CD4-positive, alpha-beta memory T cell (primary cell): ENCODE measurements at regions not wholly inside any gene's neighbourhood (a gene's known extent, or its start where the extent isn't known, plus 50 kb on each side); places are given as distances from the start of the nearest gene placed in this dataset.
"Not testable (repeated sequence)": the region's sequence is repeated elsewhere in the genome, so short reads cannot be mapped to it uniquely, and the experiment has no call there.

Experiments used
- CTCF ChIA-PET: fragments of 350-600 bp; sonication (Branson Sonifier 250); formaldehyde crosslinking; loops from one replicate; lab custom pipeline; 2021; ENCODE audit warnings: inconsistent platforms; ENCODE audit not compliant: partially characterized antibody; lab: Charles Lee
- POLR2A ChIA-PET: fragments of 350-600 bp; sonication (Branson Sonifier 250); formaldehyde crosslinking; loops from one replicate; lab custom pipeline; 2021; ENCODE audit not compliant: partially characterized antibody; lab: Charles Lee
- DNase-seq, 5 donors: peaks; one replicate each; pipeline versions ENCODE4 v3.0.0 to v3.0.0-alpha.2; 2020 to 2022; ENCODE audit warnings: mixed read lengths in 1 of 5
- H3K27ac ChIP-seq: one replicate; pipeline ENCODE4 v1.7.0; 2013; ENCODE audit warnings: low read depth, low read length
- H3K27me3 ChIP-seq: 2 replicates; pipeline ENCODE4 v1.7.0; 2013; ENCODE audit warnings: mild to moderate bottlenecking, low read length, moderate library complexity; ENCODE audit not compliant: insufficient read depth
- H3K36me3 ChIP-seq: 2 replicates; pipeline ENCODE4 v1.7.0; 2013; ENCODE audit warnings: mild to moderate bottlenecking, low read length, moderate library complexity; ENCODE audit not compliant: insufficient read depth
- H3K4me1 ChIP-seq: 2 replicates; pipeline ENCODE4 v1.7.0; 2013; ENCODE audit warnings: mild to moderate bottlenecking, low read length, moderate library complexity; ENCODE audit not compliant: insufficient read depth
- H3K4me3 ChIP-seq, 2 donors: one replicate each; pipeline ENCODE4 v1.7.0; 2013; ENCODE audit warnings: low read length in 2 of 2, mild to moderate bottlenecking in 1 of 2
- H3K9me3 ChIP-seq, 2 donors: one replicate each; pipeline ENCODE4 v1.7.0; 2013; ENCODE audit warnings: low read length in 2 of 2, control low read depth in 1 of 2; ENCODE audit not compliant: control insufficient read depth in 1 of 2
- H3K27ac Mint-ChIP-seq, 7 donors: one replicate each; pipeline ENCODE4 v1.8.0; 2020 to 2021; ENCODE audit warnings: mixed read lengths in 7 of 7, mild to moderate bottlenecking in 6 of 7, inconsistent platforms in 3 of 7, moderate library complexity in 3 of 7
- H3K27me3 Mint-ChIP-seq, 2 donors: one replicate each; pipeline ENCODE4 v1.8.0; 2020 to 2021; ENCODE audit warnings: mixed read lengths in 2 of 2
- H3K36me3 Mint-ChIP-seq, 2 donors: one replicate each; pipeline ENCODE4 v1.8.0; 2020 to 2021; ENCODE audit warnings: mixed read lengths in 2 of 2, inconsistent platforms in 1 of 2, mild to moderate bottlenecking in 1 of 2
- H3K4me1 Mint-ChIP-seq, 4 donors: one replicate each; pipeline ENCODE4 v1.8.0; 2020 to 2021; ENCODE audit warnings: mixed read lengths in 4 of 4, mild to moderate bottlenecking in 1 of 4
- H3K4me3 Mint-ChIP-seq, 8 donors: one replicate each; pipeline ENCODE4 v1.8.0; 2020 to 2021; ENCODE audit warnings: mixed read lengths in 8 of 8, mild to moderate bottlenecking in 7 of 8, moderate library complexity in 6 of 8, inconsistent platforms in 3 of 8
- H3K9me3 Mint-ChIP-seq, 8 donors: one replicate each; pipeline ENCODE4 v1.8.0; 2020 to 2021; ENCODE audit warnings: mixed read lengths in 8 of 8, mild to moderate bottlenecking in 5 of 8, inconsistent platforms in 3 of 8, moderate library complexity in 1 of 8
- intact Hi-C: fragments of 100-400 bp; cut with micrococcal nuclease; formaldehyde crosslinking; loops from one replicate; pipeline ENCODE4 v1.15.1; 2023

DNA sequence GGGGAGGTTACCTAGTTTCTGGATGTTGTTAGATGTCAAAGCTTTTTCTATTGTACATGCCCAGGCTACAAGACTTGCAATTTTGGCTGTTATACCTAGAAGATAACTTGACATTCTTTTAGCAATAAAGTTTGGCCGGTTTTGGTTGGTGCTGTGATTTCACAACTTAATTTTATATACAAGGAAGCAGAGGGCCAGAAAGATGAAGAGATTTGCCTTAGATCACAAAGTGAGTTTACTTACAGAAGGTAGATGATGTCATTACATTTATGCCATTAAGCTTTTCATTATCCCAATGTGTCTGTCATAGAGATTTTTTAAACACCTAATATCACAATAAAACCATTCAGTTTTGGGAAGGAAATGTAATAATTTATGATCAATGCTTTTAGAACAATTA lies 698.7 kb upstream of the ANO3 start:
- Histone ChIP-seq H3K9me3 (peaks cover 0 to 4% of the 10 kb centered on the region in 2 donors), H3K4me3 (no peak overlapping the region), H3K27ac (no peak overlapping the region), H3K36me3 (no peaks in the 10 kb centered on the region), H3K27me3 (no peaks in the 10 kb centered on the region), H3K4me1 (no peaks in the 10 kb centered on the region)
- ChIA-PET CTCF (no interaction called here), POLR2A (no interaction called here)
- no peak for DNase-seq
- Mint-ChIP-seq H3K9me3 (peaks cover 0 to 18% (median 6%) of the 10 kb centered on the region in 8 donors), H3K4me1 (no peaks in the 10 kb centered on the region), H3K27ac (no peak overlapping the region), H3K27me3 (no peaks in the 10 kb centered on the region), H3K4me3 (no peak overlapping the region), H3K36me3 (no peaks in the 10 kb centered on the region)
- intact Hi-C loops, result no loop called here

DNA sequence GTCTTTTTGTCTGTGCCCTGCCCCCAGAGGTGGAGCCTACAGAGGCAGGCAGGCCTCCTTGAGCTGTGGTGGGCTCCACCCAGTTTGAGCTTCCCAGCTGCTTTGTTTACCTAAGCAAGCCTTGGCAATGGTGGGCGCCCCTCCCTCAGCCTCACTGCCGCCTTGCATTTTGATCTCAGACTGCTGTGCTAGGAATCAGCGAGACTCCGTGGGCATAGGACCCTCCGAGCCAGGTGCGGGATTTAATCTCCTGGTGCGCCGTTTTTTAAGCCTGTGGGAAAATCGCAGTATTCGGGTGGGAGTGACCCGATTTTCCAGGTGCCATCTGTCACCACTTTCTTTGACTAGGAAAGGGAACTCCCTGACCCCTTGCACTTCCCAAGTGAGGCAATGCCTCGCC lies 682.7 kb upstream of the ANO3 start:
- DNase-seq, H3K9me3 ChIP-seq, H3K4me1 ChIP-seq, H3K27ac ChIP-seq, H3K27ac Mint-ChIP-seq, POLR2A ChIA-PET, H3K27me3 ChIP-seq, H3K36me3 Mint-ChIP-seq, intact Hi-C loops, H3K27me3 Mint-ChIP-seq, CTCF ChIA-PET, H3K4me3 ChIP-seq, H3K36me3 ChIP-seq, H3K4me3 Mint-ChIP-seq, H3K4me1 Mint-ChIP-seq: not testable (repeated sequence)
- H3K9me3 Mint-ChIP-seq, result peaks cover 0 to 18% (median 4%) of the 10 kb centered on the region in 8 donors

DNA sequence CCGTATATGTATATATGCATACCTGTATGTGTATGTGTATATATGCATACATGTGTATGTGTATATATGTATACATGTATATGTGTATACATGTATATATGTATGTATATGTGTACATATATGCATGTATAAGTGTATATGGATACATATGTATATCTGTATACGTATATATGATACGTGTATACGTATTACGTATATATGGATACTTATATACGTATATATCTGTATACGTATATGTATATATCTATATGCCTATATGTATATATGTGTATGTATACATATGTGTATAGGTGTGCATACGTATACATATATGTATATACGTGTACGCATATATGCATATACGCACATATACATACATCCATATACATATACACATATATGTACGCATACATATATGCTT lies 681.6 kb upstream of the ANO3 start:
- H3K27me3 ChIP-seq, result no peaks in the 10 kb centered on the region
- POLR2A ChIA-PET, result no interaction called here
- no peak overlapping the region for H3K4me3 Mint-ChIP-seq
- H3K4me3 ChIP-seq, result no peak overlapping the region
- H3K27me3 Mint-ChIP-seq, result no peaks in the 10 kb centered on the region
- H3K4me1 ChIP-seq, result no peaks in the 10 kb centered on the region
- no peaks in the 10 kb centered on the region for H3K36me3 Mint-ChIP-seq
- H3K9me3 Mint-ChIP-seq, result peaks cover 0 to 18% (median 3%) of the 10 kb centered on the region in 8 donors
- CTCF ChIA-PET, result no interaction called here
- H3K27ac ChIP-seq, result no peak overlapping the region
- no peak overlapping the region for H3K27ac Mint-ChIP-seq
- intact Hi-C loops, result no loop called here
- DNase-seq, result no peak
- no peaks in the 10 kb centered on the region for H3K9me3 ChIP-seq
- no peaks in the 10 kb centered on the region for H3K36me3 ChIP-seq
- H3K4me1 Mint-ChIP-seq, result no peaks in the 10 kb centered on the region

DNA sequence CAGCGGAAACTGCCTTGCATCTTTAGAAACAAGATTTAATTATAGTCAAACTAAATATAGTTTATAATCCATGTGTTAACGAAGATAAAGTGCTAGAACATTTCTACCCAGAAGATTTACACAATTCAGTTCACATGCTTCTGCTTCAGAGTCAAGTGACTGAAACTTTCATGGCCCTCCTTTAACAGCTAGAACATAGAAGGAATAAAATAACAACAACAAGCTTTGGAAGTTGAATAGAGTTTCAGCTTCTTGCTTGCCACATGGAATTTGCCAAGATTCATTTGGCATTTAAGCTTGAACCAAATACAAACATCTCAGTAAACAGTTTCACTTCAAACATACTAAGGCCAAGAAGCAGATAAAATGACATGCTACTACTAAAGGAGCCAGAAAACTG lies 676.3 kb upstream of the ANO3 start:
- Histone ChIP-seq H3K27me3 (no peaks in the 10 kb centered on the region), H3K27ac (no peak overlapping the region), H3K9me3 (no peaks in the 10 kb centered on the region), H3K36me3 (no peaks in the 10 kb centered on the region), H3K4me1 (no peaks in the 10 kb centered on the region), H3K4me3 (no peak overlapping the region)
- Mint-ChIP-seq H3K4me1 (no peaks in the 10 kb centered on the region), H3K36me3 (no peaks in the 10 kb centered on the region), H3K9me3 (peaks cover 0 to 9% (median 1%) of the 10 kb centered on the region in 8 donors), H3K4me3 (no peak overlapping the region), H3K27ac (no peak overlapping the region), H3K27me3 (no peaks in the 10 kb centered on the region)
- intact Hi-C loops, result no loop called here
- no peak for DNase-seq
- ChIA-PET CTCF (no interaction called here), POLR2A (no interaction called here)

DNA sequence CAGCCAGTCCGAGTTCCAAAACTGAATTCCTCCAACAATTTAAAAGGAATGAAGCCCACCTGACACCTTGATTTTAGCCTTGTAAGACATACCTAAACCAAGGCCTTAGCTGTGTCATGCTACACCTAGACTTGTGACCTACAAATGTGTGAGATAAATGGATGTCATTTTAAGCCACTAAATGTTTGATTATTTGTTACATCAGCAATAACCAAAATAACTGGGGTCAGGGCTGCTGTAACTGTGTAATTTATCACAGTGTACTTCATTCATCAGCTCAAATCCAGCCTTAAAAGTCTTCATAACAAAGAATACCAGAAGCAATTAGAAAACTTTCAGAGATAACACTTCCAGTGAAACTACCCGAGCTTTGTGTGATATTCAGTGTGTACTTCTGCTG lies 673.0 kb upstream of the ANO3 start:
- Histone ChIP-seq H3K4me3 (no peak overlapping the region), H3K9me3 (no peaks in the 10 kb centered on the region), H3K36me3 (no peaks in the 10 kb centered on the region), H3K27ac (no peak overlapping the region), H3K4me1 (no peaks in the 10 kb centered on the region), H3K27me3 (no peaks in the 10 kb centered on the region)
- Mint-ChIP-seq H3K4me3 (no peak overlapping the region), H3K4me1 (no peaks in the 10 kb centered on the region), H3K9me3 (peaks cover 0 to 15% (median 4%) of the 10 kb centered on the region in 8 donors), H3K27ac (no peak overlapping the region), H3K27me3 (no peaks in the 10 kb centered on the region), H3K36me3 (no peaks in the 10 kb centered on the region)
- ChIA-PET CTCF (no interaction called here), POLR2A (no interaction called here)
- intact Hi-C loops, result no loop called here
- no peak for DNase-seq

DNA sequence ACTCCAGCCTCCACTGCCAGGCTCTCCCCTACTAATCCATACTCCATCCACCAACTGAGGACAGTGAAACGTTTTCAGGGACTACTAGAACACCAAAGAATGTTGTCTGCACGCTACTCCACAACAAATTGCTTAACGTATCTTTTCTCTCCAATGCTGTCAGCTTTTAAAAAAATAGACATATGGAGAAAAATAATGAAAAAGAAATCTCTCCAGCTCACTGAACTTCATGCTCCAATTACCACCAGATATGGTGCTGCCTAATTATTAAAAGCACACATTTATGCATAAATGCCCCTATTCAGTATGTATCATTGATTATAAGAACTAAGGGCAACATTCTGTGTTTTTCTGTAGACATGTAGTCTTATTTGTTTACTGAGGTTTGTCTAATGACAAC lies 672.2 kb upstream of the ANO3 start:
- no peaks in the 10 kb centered on the region for H3K27me3 ChIP-seq
- Mint-ChIP-seq H3K27ac (no peak overlapping the region), H3K27me3 (no peaks in the 10 kb centered on the region), H3K36me3 (no peaks in the 10 kb centered on the region), H3K9me3 (peaks cover 0 to 17% (median 4%) of the 10 kb centered on the region in 8 donors), H3K4me1 (no peaks in the 10 kb centered on the region), H3K4me3 (no peak overlapping the region)
- CTCF ChIA-PET, result no interaction called here
- POLR2A ChIA-PET, result no interaction called here
- no peak overlapping the region for H3K4me3 ChIP-seq
- no peak overlapping the region for H3K27ac ChIP-seq
- DNase-seq, result no peak
- intact Hi-C loops, result no loop called here
- H3K9me3 ChIP-seq, result no peaks in the 10 kb centered on the region
- H3K4me1 ChIP-seq, result no peaks in the 10 kb centered on the region
- no peaks in the 10 kb centered on the region for H3K36me3 ChIP-seq

DNA sequence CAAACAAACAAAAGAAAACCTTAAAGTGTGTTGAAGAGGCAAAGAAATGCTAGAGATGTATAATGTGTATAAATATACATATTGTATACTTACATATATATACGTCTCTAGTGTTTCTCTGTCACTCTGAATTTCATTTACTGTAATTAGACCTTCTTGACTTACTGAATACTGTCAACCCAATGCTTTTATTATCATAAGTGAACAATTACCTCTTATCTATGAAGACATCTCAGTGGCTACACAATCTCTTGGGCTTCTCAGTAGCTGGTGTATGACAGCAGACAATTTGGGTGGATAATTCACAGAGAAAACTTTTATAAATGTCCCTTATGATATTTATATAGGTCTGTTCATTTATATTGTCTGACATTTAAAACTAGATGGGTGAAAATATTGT lies 664.1 kb upstream of the ANO3 start:
- no peak overlapping the region for H3K4me3 Mint-ChIP-seq
- H3K27me3 Mint-ChIP-seq, result no peaks in the 10 kb centered on the region
- CTCF ChIA-PET, result no interaction called here
- H3K4me1 ChIP-seq, result no peaks in the 10 kb centered on the region
- H3K4me1 Mint-ChIP-seq, result no peaks in the 10 kb centered on the region
- no peak overlapping the region for H3K27ac Mint-ChIP-seq
- no peaks in the 10 kb centered on the region for H3K27me3 ChIP-seq
- H3K4me3 ChIP-seq, result no peak overlapping the region
- no peaks in the 10 kb centered on the region for H3K36me3 Mint-ChIP-seq
- H3K36me3 ChIP-seq, result no peaks in the 10 kb centered on the region
- no peaks in the 10 kb centered on the region for H3K9me3 ChIP-seq
- intact Hi-C loops, result no loop called here
- DNase-seq, result no peak
- POLR2A ChIA-PET, result no interaction called here
- peaks cover 2 to 16% (median 11%) of the 10 kb centered on the region in 8 donors for H3K9me3 Mint-ChIP-seq
- no peak overlapping the region for H3K27ac ChIP-seq

DNA sequence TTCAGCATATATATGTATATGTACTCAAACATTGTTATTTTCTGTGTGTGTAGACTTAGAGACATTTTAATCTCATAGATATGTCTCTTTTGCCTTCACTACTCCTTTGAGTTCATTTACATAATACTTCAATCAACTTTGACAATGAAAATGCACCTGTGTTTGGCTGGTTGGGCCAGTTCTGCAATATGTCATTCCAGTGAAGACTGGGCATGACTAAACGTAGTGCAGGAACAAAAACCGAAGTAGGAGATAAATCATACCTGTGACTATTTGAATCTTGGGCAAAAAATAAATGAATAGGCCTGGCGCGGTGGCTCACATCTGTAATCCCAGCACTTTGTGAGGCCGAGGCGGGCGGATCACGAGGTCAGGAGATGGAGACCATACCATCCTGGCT lies 640.0 kb upstream of the ANO3 start:
- Histone ChIP-seq H3K9me3 (no peaks in the 10 kb centered on the region), H3K27ac (no peak overlapping the region), H3K4me3 (no peak overlapping the region), H3K4me1 (no peaks in the 10 kb centered on the region), H3K36me3 (no peaks in the 10 kb centered on the region), H3K27me3 (no peaks in the 10 kb centered on the region)
- CTCF ChIA-PET, result no interaction called here
- Mint-ChIP-seq H3K27ac (no peak overlapping the region), H3K9me3 (peaks cover 2 to 27% (median 15%) of the 10 kb centered on the region in 8 donors), H3K27me3 (no peaks in the 10 kb centered on the region), H3K4me3 (no peak overlapping the region), H3K36me3 (no peaks in the 10 kb centered on the region), H3K4me1 (no peaks in the 10 kb centered on the region)
- POLR2A ChIA-PET, result no interaction called here
- intact Hi-C loops, result no loop called here
- DNase-seq, result no peak
